ENCODE measurements at regions not wholly inside any gene's neighbourhood (a gene's known extent, or its start where the extent isn't known, plus 50 kb on each side); places are given as distances from the start of the nearest gene placed in this dataset.

- TF ChIP-seq POLR2A (IDR thresholded peaks at IDR 0.05) (no peak), CTCF (IDR thresholded peaks at IDR 0.05) (no peak)
Observed at GRCh38 chr13:68214691-68215415, 984.7 kb upstream of the PCDH9 start.
